ENCODE measurements at regions not wholly inside any gene's neighbourhood (a gene's known extent, or its start where the extent isn't known, plus 50 kb on each side); places are given as distances from the start of the nearest gene placed in this dataset.

DNA sequence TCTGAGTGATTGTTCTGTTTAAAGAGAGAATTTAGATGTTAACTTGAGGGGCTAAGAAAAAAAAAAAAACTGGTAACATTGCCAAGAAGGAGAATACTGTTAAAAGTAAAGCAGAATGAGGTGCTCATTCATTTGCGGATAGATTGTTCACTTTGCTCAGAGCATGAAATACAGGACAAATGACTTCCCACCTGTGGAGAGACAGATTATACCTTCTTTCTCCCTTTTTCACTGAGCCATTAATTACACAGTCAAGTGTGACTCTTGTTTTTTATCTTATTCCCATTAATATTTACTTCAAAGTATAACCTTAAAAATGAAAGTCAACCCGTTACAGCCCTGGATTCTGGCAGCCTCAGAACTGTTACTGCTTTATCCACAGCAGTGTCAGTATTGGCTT, 264.5 kb downstream of the TAF11L14 start:
- Mint-ChIP-seq H3K9me3 (no peaks in the 10 kb centered on the region), H3K27me3 (no peaks in the 10 kb centered on the region), H3K4me3 (no peak overlapping the region)

DNA sequence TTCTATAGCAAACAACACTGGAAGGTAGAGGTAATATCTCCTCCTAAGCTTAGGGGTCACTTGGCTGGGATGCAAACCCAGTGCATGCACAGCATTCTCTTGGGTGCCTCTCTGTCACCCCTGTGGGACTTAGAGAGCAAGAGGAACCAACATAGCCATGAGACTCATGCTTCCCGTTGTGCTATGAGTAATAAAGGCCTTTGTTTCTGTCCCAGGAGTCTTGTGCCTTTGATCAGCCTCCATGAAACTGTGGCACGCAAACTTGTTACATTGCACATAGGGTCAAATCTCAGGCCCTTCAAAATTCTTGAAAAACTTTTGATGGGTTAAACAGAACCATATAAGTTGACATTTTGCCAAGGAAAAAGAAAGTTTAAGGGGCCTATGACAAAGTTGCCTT, 272.8 kb downstream of the TAF11L14 start:
- Mint-ChIP-seq H3K9me3 (peaks cover 1% of the 10 kb centered on the region), H3K27ac (no peak overlapping the region), H3K36me3 (no peaks in the 10 kb centered on the region), H3K27me3 (peaks cover 1% of the 10 kb centered on the region), H3K4me1 (no peaks in the 10 kb centered on the region), H3K4me3 (no peak overlapping the region)
- DNase-seq (ENCODE audit: low spot score in 2 of 2) (no peak), ATAC-seq (ENCODE audit: low read depth) (no peak)

More for the DNA sequence above, 264.5 kb downstream of the TAF11L14 start:
- no peak overlapping the region for H3K27ac Mint-ChIP-seq
- no peaks in the 10 kb centered on the region for H3K4me1 Mint-ChIP-seq
- DNase-seq (ENCODE audit: low spot score in 2 of 2): no peak
- no peaks in the 10 kb centered on the region for H3K36me3 Mint-ChIP-seq
- ATAC-seq (ENCODE audit: low read depth): no peak

DNA sequence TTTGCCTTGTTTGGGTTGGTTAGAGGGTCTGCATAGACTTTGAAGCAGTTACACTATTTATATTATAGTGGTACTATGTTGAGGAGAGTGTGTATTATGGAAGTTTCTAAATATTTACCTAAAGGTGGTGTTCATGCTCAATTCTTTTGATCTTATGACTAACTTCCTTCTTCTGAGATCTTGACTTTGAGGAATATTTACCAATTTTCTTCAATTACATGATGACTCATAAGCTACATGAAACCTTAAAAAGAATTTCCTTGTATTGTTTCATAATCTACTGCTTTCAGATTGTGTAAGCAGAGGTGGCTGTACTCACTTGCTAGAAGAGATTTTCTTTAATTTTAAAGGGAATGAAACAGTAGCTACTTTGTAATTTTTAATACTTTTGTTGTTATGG, 276.1 kb downstream of the TAF11L14 start:
- H3K9me3 Mint-ChIP-seq: no peaks in the 10 kb centered on the region
- ATAC-seq (ENCODE audit: low read depth): no peak
- H3K36me3 Mint-ChIP-seq: no peaks in the 10 kb centered on the region
- peaks cover 3% of the 10 kb centered on the region for H3K27me3 Mint-ChIP-seq
- H3K4me3 Mint-ChIP-seq: no peak overlapping the region
- H3K4me1 Mint-ChIP-seq: no peaks in the 10 kb centered on the region
- H3K27ac Mint-ChIP-seq: no peak overlapping the region
- no peak for DNase-seq (ENCODE audit: low spot score in 2 of 2)

DNA sequence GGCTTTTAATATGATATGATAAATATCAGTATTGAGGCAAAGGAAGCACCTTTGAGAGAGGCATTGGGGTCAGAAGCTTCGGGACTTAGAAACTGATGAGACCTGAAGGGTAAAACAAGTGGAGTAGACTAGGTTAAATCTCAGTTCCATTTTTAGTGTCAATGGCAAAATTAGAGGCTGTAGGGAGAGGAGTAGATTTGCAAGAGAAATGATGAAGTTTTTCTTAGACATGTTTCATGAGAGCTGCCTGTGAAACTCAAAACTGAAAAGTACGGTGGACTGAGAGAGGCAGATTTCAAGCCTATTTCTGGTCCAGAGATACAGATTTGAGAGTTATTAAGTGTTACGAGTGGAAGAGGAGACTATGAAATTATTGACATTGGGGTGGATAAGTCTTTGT, 278.5 kb downstream of the TAF11L14 start:
- H3K36me3 Mint-ChIP-seq: no peaks in the 10 kb centered on the region
- no peaks in the 10 kb centered on the region for H3K4me1 Mint-ChIP-seq
- no peaks in the 10 kb centered on the region for H3K9me3 Mint-ChIP-seq
- DNase-seq (ENCODE audit: low spot score in 2 of 2): no peak
- H3K27ac Mint-ChIP-seq: no peak overlapping the region
- H3K4me3 Mint-ChIP-seq: no peak overlapping the region
- H3K27me3 Mint-ChIP-seq: peaks cover 5% of the 10 kb centered on the region
- no peak for ATAC-seq (ENCODE audit: low read depth)

DNA sequence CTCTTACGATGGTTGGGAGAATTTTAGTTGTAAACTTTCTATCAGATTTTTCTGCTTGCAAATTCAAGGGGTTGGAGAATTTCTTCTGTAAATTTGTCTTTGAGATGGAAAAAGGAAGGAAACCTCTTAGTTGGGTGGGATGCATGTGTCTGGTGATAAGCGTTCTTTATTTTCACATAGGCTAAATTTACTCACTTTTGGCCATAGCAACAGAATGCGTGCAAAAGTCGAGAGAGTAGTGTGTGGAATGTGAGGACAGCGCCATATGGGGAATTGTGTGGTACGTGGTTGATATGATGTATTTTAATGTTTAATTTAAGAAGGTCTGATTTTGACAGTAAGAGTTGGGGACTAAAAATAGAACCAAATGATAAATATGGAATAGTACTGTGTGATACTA, 282.2 kb downstream of the TAF11L14 start:
- H3K4me1 Mint-ChIP-seq: peaks cover 3% of the 10 kb centered on the region
- peaks cover 7% of the 10 kb centered on the region for H3K27me3 Mint-ChIP-seq
- no peak overlapping the region for H3K4me3 Mint-ChIP-seq
- H3K9me3 Mint-ChIP-seq: no peaks in the 10 kb centered on the region
- H3K27ac Mint-ChIP-seq: no peak overlapping the region
- no peaks in the 10 kb centered on the region for H3K36me3 Mint-ChIP-seq
- DNase-seq (ENCODE audit: low spot score in 2 of 2): no peak
- no peak for ATAC-seq (ENCODE audit: low read depth)

DNA sequence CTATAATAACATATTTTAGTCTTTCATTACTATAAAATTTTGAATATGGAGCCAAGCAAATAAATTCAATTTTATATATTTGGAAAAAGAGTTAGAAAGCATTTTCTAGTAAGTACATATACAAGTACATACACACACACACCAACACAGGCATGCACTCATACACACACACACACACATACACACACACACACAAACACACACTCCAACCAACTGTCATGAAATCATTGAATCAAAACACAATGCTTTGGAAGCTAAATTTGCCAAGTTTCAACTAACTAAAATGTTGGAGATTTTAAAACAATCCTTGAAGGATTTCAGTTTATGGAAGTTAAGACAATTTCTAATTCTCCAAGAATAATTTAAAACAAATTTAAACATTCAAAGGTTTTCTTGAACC, 283.2 kb downstream of the TAF11L14 start:
- no peak for DNase-seq (ENCODE audit: low spot score in 2 of 2)
- H3K9me3 Mint-ChIP-seq: no peaks in the 10 kb centered on the region

DNA sequence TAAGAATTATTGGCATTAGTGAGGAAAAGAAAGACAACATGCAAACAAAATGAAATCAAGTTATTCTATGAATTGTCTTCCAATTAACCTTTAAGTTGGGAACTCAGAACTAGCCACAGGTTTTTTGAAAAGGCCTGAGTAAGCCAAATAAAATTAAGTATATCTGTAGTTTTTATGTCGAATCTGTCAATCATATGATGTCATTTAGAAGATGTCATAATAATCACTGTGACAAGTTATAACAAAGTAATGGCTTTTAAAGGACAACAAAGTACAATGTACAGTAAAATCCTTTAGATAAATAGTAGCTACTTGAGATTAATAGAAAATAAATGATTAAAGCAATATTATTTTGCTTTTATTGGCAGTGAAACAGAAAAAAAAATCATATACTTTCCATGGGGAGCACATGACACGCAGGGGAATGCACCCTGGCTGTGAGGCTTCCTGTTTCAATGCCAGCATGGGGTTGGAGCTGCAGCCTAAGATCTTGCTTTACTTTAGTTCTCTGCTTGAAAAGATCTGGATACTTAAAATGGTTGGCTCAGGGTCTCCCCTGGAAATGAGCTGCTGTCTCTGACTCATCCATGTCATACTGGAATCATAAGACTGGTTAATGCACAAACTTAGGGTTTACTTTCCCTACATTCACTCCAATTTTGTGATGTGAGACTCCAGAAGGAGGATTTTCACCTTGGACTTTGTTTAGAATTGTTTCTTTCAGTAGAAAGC, 284.3 kb downstream of the TAF11L14 start:
- no peaks in the 10 kb centered on the region for H3K9me3 Mint-ChIP-seq
- H3K27ac Mint-ChIP-seq: no peak overlapping the region
- ATAC-seq (ENCODE audit: low read depth) (no peak), DNase-seq (ENCODE audit: low spot score in 2 of 2) (no peak)
- peaks cover 7% of the 10 kb centered on the region for H3K27me3 Mint-ChIP-seq
- H3K4me3 Mint-ChIP-seq: no peak overlapping the region
- peaks cover 3% of the 10 kb centered on the region for H3K4me1 Mint-ChIP-seq
- no peaks in the 10 kb centered on the region for H3K36me3 Mint-ChIP-seq

More for the DNA sequence above, 283.2 kb downstream of the TAF11L14 start:
- H3K27ac Mint-ChIP-seq: no peak overlapping the region
- H3K4me3 Mint-ChIP-seq: no peak overlapping the region
- peaks cover 3% of the 10 kb centered on the region for H3K4me1 Mint-ChIP-seq
- no peak for ATAC-seq (ENCODE audit: low read depth)
- H3K27me3 Mint-ChIP-seq: peaks cover 7% of the 10 kb centered on the region
- no peaks in the 10 kb centered on the region for H3K36me3 Mint-ChIP-seq

DNA sequence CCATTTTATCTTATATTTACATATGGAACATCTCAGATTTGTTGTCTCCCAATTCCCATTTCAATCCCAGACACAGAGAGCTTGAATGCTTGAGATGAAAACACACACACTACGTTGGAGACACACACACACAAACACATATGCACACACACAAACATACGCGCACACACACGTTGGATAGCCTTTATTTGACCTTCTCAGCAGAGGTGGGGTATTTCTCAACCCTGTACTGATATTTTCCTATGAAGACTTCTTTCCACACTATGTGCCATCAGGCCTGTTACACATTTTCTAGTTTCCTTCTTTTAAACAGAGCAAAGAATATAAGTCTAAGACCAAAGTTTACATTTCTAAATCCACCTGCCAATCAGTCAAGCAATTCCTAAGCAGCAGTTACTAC, 291.0 kb downstream of the TAF11L14 start:
- Mint-ChIP-seq H3K27me3 (no peaks in the 10 kb centered on the region), H3K4me1 (no peaks in the 10 kb centered on the region), H3K4me3 (no peak overlapping the region), H3K27ac (no peak overlapping the region), H3K9me3 (no peaks in the 10 kb centered on the region), H3K36me3 (no peaks in the 10 kb centered on the region)
- no peak for ATAC-seq (ENCODE audit: low read depth)
- DNase-seq (ENCODE audit: low spot score in 2 of 2): no peak

DNA sequence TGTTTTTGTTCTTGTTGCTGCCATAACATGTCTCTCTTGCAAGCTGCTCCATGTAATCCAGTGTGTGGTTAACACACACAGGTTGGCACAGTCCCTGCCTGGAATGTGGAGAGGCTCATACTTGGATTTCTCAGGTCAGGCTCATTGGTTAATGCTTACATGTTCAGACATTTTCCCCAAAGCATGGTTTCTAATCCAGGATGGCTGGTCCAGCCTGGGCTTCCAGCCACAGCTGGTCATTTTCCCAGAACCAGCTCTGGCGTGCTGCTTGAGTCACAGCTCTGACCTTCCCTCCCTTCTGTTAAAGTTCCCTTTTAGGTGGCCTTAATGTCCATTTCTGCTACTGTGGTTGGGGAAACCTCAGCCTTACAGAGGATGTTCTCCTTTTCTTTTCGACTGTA, 294.3 kb downstream of the TAF11L14 start:
- no peak for DNase-seq (ENCODE audit: low spot score in 2 of 2)
- no peak for ATAC-seq (ENCODE audit: low read depth)
- no peak overlapping the region for H3K4me3 Mint-ChIP-seq
- H3K27ac Mint-ChIP-seq: no peak overlapping the region
- no peaks in the 10 kb centered on the region for H3K36me3 Mint-ChIP-seq
- no peaks in the 10 kb centered on the region for H3K4me1 Mint-ChIP-seq
- H3K27me3 Mint-ChIP-seq: no peaks in the 10 kb centered on the region
- peaks cover 5% of the 10 kb centered on the region for H3K9me3 Mint-ChIP-seq

DNA sequence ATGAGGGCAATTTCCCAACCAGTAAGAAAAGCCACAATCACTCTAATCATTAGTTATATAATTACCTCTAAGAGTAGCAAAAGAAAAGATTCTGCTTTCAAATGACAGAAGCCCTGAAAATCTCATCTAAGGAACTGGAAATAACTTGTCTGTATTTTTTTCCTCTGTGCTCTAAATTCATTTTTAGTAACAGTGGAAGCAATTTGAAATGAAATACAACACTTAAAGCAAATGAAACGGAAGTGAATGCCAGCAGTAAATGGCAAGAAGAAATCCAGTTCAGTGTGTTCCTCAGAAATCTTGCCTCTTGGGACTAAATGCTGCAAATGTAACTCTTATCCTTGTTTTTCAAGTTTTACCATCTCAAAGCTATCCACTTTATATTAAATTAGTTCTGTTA, 294.9 kb downstream of the TAF11L14 start:
- no peak for ATAC-seq (ENCODE audit: low read depth)
- DNase-seq (ENCODE audit: low spot score in 2 of 2): no peak
- H3K4me3 Mint-ChIP-seq: no peak overlapping the region
- no peaks in the 10 kb centered on the region for H3K36me3 Mint-ChIP-seq
- H3K27ac Mint-ChIP-seq: no peak overlapping the region
- no peaks in the 10 kb centered on the region for H3K4me1 Mint-ChIP-seq
- peaks cover 7% of the 10 kb centered on the region for H3K9me3 Mint-ChIP-seq
- H3K27me3 Mint-ChIP-seq: no peaks in the 10 kb centered on the region

DNA sequence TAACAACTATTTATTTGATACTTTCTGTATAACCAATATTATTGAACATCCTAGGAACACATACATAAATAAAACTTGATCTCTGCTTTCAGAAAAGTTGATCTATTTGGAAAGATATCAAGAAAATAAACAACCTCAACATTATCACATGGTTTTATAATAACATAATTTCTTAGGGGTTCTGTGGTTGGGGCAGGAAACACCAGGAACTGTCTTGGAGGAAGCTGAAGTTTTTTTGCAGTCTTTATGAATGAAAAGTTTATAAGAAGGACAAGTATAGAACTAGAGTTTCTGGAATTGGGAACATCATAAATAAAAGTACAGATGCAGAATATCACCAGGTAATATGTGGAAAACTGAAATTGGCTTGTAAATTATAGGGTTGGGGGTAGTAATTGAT, 296.1 kb downstream of the TAF11L14 start:
- ATAC-seq (ENCODE audit: low read depth) (no peak), DNase-seq (ENCODE audit: low spot score in 2 of 2) (no peak)
- no peak overlapping the region for H3K27ac Mint-ChIP-seq
- H3K36me3 Mint-ChIP-seq: no peaks in the 10 kb centered on the region
- no peaks in the 10 kb centered on the region for H3K4me1 Mint-ChIP-seq
- no peak overlapping the region for H3K4me3 Mint-ChIP-seq
- no peaks in the 10 kb centered on the region for H3K27me3 Mint-ChIP-seq
- peaks cover 13% of the 10 kb centered on the region for H3K9me3 Mint-ChIP-seq

DNA sequence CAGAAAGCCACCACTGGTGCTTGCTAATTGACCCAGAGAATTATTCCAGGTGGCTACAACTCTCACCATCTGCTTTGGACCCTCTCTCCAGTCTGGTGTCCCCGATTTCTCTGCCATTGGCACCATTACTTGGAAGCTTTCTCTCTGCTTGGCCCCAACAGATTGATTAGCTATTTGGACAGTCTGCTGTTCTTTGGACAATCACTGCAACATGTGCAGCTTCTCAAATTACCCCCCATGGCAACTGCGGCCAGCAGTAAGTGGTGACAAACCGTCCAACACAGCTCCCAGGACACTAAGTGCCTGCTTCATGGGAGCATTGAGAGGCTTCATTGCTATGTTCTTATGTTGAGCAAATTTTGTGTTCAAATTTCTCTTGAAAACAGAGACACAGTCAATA, 309.8 kb downstream of the TAF11L14 start:
- peaks cover 9% of the 10 kb centered on the region for H3K9me3 Mint-ChIP-seq
- DNase-seq (ENCODE audit: low spot score in 2 of 2) (no peak), ATAC-seq (ENCODE audit: low read depth) (no peak)

DNA sequence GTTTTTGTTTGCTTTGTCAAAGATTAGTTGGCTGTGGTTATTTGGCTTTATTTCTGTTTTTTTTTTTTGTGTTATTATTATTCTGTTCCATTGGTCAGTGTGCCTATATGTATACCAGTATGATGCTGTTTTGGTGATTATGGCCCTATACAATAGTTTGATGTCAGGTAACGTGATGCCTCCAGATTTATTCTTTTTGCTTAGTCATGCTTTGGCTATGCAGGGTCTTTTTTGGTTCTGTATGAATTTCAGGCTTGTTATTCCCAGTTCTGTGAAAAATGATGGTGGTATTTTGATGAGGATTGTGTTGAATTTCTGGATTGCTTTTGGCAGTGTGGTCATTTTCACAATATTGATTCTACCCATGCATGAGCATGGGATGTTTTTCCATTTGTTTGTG, 312.8 kb downstream of the TAF11L14 start:
- Mint-ChIP-seq H3K4me3 (no peak overlapping the region), H3K27me3 (peaks cover 1% of the 10 kb centered on the region), H3K36me3 (no peaks in the 10 kb centered on the region), H3K4me1 (no peaks in the 10 kb centered on the region), H3K27ac (no peak overlapping the region), H3K9me3 (peaks cover 13% of the 10 kb centered on the region)
- DNase-seq (ENCODE audit: low spot score in 2 of 2) (no peak), ATAC-seq (ENCODE audit: low read depth) (no peak)

More for the DNA sequence above, 309.8 kb downstream of the TAF11L14 start:
- Mint-ChIP-seq H3K36me3 (no peaks in the 10 kb centered on the region), H3K4me3 (no peak overlapping the region), H3K27me3 (no peaks in the 10 kb centered on the region), H3K4me1 (no peaks in the 10 kb centered on the region), H3K27ac (no peak overlapping the region)

DNA sequence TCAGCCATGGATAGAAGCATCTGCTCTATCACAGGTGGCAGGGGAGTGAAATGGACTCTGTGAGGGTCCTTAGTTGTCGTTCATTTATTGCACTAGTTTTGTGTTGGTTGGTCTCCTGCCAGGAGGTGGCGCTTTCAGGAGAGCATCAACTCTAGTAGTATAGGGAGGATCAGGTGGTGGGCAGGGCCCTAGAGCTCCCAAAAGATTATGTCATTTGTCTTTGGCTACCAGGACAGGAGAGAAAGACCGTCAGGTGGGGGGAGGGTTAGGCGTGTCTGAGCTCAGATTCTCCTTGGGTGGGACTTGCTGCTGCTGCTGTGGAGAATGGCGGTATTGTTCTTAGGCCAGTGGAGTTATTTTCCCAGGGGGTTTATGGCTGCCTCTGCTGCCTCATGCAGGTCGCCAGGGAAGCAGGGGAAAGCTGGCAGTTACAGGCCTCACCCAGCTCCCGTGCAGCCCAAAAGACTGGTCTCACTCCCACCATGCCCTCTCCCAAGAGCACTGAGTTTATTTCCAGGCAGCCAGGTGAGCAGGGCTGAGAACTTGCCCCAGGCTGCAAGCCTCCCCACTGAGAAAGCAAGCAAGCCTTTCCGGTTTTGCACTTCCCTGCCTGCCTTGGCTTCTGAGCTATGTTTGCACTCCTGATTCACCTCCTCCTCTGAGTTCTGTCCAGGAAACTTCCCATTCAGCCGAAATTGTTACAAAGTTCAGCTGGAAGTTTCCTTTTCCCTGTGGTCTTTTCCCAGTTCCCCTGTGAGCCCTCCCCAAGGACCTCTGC, 317.3 kb downstream of the TAF11L14 start:
- ATAC-seq (ENCODE audit: low read depth) (no peak), DNase-seq (ENCODE audit: low spot score in 2 of 2) (no peak)
- peaks cover 1% of the 10 kb centered on the region for H3K27me3 Mint-ChIP-seq
- H3K9me3 Mint-ChIP-seq: peaks cover 12% of the 10 kb centered on the region
- no peak overlapping the region for H3K4me3 Mint-ChIP-seq
- H3K27ac Mint-ChIP-seq: no peak overlapping the region
- H3K4me1 Mint-ChIP-seq: no peaks in the 10 kb centered on the region
- H3K36me3 Mint-ChIP-seq: no peaks in the 10 kb centered on the region

DNA sequence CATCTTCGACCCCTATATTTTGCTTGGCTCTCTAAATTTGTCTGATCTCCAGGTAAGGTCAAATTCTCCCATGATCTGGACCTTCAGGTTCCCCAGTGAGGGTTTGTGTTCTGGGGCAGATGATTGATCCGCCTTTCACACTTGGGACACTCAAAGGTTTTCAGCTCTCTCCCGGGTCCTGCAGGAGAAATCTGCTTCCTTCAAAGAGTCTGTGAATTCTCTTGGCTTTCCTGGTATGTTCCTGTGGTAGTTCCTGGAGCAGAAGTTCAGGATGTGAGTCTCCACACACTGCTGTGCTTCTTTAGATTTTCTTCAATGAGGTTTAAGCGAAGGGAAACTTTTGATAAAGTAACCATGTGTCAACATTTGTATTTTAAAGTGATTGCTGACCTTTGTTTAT, 318.0 kb downstream of the TAF11L14 start:
- Mint-ChIP-seq H3K9me3 (peaks cover 12% of the 10 kb centered on the region), H3K4me3 (no peak overlapping the region), H3K36me3 (no peaks in the 10 kb centered on the region), H3K27me3 (peaks cover 3% of the 10 kb centered on the region), H3K4me1 (no peaks in the 10 kb centered on the region), H3K27ac (no peak overlapping the region)
- ATAC-seq (ENCODE audit: low read depth) (no peak), DNase-seq (ENCODE audit: low spot score in 2 of 2) (no peak)
